Breast epithelium (tissue), 4 donors: ENCODE measurements at regions not wholly inside any gene's neighbourhood (a gene's known extent, or its start where the extent isn't known, plus 50 kb on each side); places are given as distances from the start of the nearest gene placed in this dataset.

Source experiments
- DNase-seq, 2 donors: peaks; one replicate each; pipeline ENCODE4 v3.0.0-alpha.2; 2019; ENCODE audit warnings: low spot score in 2 of 2
- H3K27ac ChIP-seq, 2 donors: fragments of 200-600 bp; sonication (generic) in 1 of 2; one replicate each; pipeline ENCODE4 v1.5.1; 2016 to 2019; ENCODE audit warnings: mild to moderate bottlenecking in 1 of 2
- H3K27me3 ChIP-seq, 2 donors: fragments of 200-600 bp; sonication (generic) in 1 of 2; one replicate each; pipeline versions ENCODE4 v1.5.1 to v1.6.0; 2017 to 2019; ENCODE audit warnings: control low read depth in 1 of 2, mild to moderate bottlenecking in 1 of 2
- H3K36me3 ChIP-seq: fragments of 200-600 bp; one replicate; pipeline ENCODE4 v1.5.1; 2019
- H3K4me1 ChIP-seq, 2 donors: fragments of 200-600 bp; sonication (generic); one replicate each; pipeline ENCODE4 v1.5.1; 2016 to 2019; ENCODE audit warnings: control low read depth in 1 of 2
- H3K4me3 ChIP-seq, 3 donors: fragments of 200-600 bp; sonication (generic); 1 replicate in 2 of 3; 2 replicates in 1 of 3; pipeline ENCODE4 v1.5.1; 2016 to 2019; ENCODE audit warnings: mild to moderate bottlenecking in 3 of 3, moderate library complexity in 2 of 3
- H3K9me3 ChIP-seq, 2 donors: fragments of 200-600 bp; sonication (generic) in 1 of 2; one replicate each; pipeline ENCODE4 v1.5.1; 2016 to 2019; ENCODE audit warnings: control low read depth in 1 of 2
- CTCF ChIP-seq, 3 donors: fragments of 450-650 bp; IDR thresholded peaks; one replicate each; pipeline ENCODE4 v1.5.1; 2016 to 2017; ENCODE audit warnings: antibody characterized with exemption in 3 of 3, mild to moderate bottlenecking in 3 of 3, moderate library complexity in 3 of 3
- POLR2A ChIP-seq: fragments of 450-650 bp; IDR thresholded peaks from one replicate; pipeline ENCODE4 v1.6.1; 2016; ENCODE audit warnings: antibody characterized with exemption, mild to moderate bottlenecking, moderate library complexity
- POLR2AphosphoS5 ChIP-seq, 3 donors: sonication (generic); formaldehyde crosslinking; IDR thresholded peaks; one replicate each; pipeline ENCODE4 v1.6.1; 2017; ENCODE audit warnings: antibody characterized with exemption in 3 of 3
- intact Hi-C: fragments of 100-400 bp; cut with DNase I; formaldehyde crosslinking; loops from one replicate; pipeline ENCODE4 v1.15.1; 2023; ENCODE audit warnings: low total_unique reads

GRCh38 chr7:11956991-11957390 lies 125.0 kb upstream of the THSD7A start:
- DNase-seq, result no peak
- no peaks in the 10 kb centered on the region for H3K27me3 ChIP-seq

GRCh38 chr7:11957956-11958355 lies 126.0 kb upstream of the THSD7A start:
- Histone ChIP-seq H3K4me3 (no peak overlapping the region), H3K36me3 (no peaks in the 10 kb centered on the region), H3K4me1 (no peaks in the 10 kb centered on the region), H3K9me3 (peaks cover 0 to 3% of the 10 kb centered on the region in 2 donors), H3K27ac (no peak overlapping the region), H3K27me3 (no peaks in the 10 kb centered on the region)
- no peak for DNase-seq
- TF ChIP-seq POLR2A (no peak), POLR2AphosphoS5 (IDR thresholded peaks at IDR 0.05) (no peak), CTCF (IDR thresholded peaks at IDR 0.05) (no peak)
- intact Hi-C loops, result no loop called here

More at GRCh38 chr7:11956991-11957390, 125.0 kb upstream of the THSD7A start:
- H3K4me1 ChIP-seq, result no peaks in the 10 kb centered on the region
- H3K36me3 ChIP-seq, result no peaks in the 10 kb centered on the region
- TF ChIP-seq POLR2A (no peak), CTCF (IDR thresholded peaks at IDR 0.05) (no peak), POLR2AphosphoS5 (IDR thresholded peaks at IDR 0.05) (no peak)
- no peaks in the 10 kb centered on the region for H3K9me3 ChIP-seq
- intact Hi-C loops, result no loop called here
- no peak overlapping the region for H3K4me3 ChIP-seq
- no peak overlapping the region for H3K27ac ChIP-seq

GRCh38 chr7:11959121-11959520 lies 127.1 kb upstream of the THSD7A start:
- no peak for TF ChIP-seq POLR2A
- no peaks in the 10 kb centered on the region for H3K4me1 ChIP-seq
- H3K4me3 ChIP-seq, result no peak overlapping the region
- no peak for DNase-seq
- intact Hi-C loops, result no loop called here
- H3K9me3 ChIP-seq, result peaks cover 0 to 7% of the 10 kb centered on the region in 2 donors
- H3K27ac ChIP-seq, result no peak overlapping the region
- no peaks in the 10 kb centered on the region for H3K27me3 ChIP-seq
- no peaks in the 10 kb centered on the region for H3K36me3 ChIP-seq

- peaks cover 0 to 7% of the 10 kb centered on the region in 2 donors for H3K9me3 ChIP-seq
- H3K4me3 ChIP-seq, result no peak overlapping the region
- H3K27ac ChIP-seq, result no peak overlapping the region
- H3K4me1 ChIP-seq, result no peaks in the 10 kb centered on the region
- H3K36me3 ChIP-seq, result no peaks in the 10 kb centered on the region
- no peak for TF ChIP-seq CTCF (IDR thresholded peaks at IDR 0.05)
- no peak for TF ChIP-seq POLR2AphosphoS5 (IDR thresholded peaks at IDR 0.05)
- TF ChIP-seq POLR2A, result no peak
- intact Hi-C loops, result no loop called here
- no peaks in the 10 kb centered on the region for H3K27me3 ChIP-seq
- no peak for DNase-seq
Measured at GRCh38 chr7:11960621-11961020, 128.6 kb upstream of the THSD7A start.

- H3K4me3 ChIP-seq, result no peak overlapping the region
- H3K27ac ChIP-seq, result no peak overlapping the region
- DNase-seq, result no peak
- no peaks in the 10 kb centered on the region for H3K27me3 ChIP-seq
- H3K4me1 ChIP-seq, result no peaks in the 10 kb centered on the region
- intact Hi-C loops, result no loop called here
- no peaks in the 10 kb centered on the region for H3K36me3 ChIP-seq
- H3K9me3 ChIP-seq, result peaks cover 0 to 4% of the 10 kb centered on the region in 2 donors
- TF ChIP-seq CTCF (IDR thresholded peaks at IDR 0.05) (no peak), POLR2A (no peak), POLR2AphosphoS5 (IDR thresholded peaks at IDR 0.05) (no peak)
Measured at GRCh38 chr7:11969643-11970042, 137.6 kb upstream of the THSD7A start.

GRCh38 chr7:11970132-11970531 lies 138.1 kb upstream of the THSD7A start:
- Histone ChIP-seq H3K36me3 (no peaks in the 10 kb centered on the region), H3K9me3 (peaks cover 0 to 9% of the 10 kb centered on the region in 2 donors), H3K27me3 (no peaks in the 10 kb centered on the region), H3K4me1 (no peaks in the 10 kb centered on the region), H3K27ac (no peak overlapping the region), H3K4me3 (no peak overlapping the region)
- TF ChIP-seq POLR2AphosphoS5 (IDR thresholded peaks at IDR 0.05) (no peak), CTCF (IDR thresholded peaks at IDR 0.05) (no peak), POLR2A (no peak)
- intact Hi-C loops, result no loop called here
- no peak for DNase-seq
